ENCODE measurements at regions not wholly inside any gene's neighbourhood (a gene's known extent, or its start where the extent isn't known, plus 50 kb on each side); places are given as distances from the start of the nearest gene placed in this dataset.

DNA sequence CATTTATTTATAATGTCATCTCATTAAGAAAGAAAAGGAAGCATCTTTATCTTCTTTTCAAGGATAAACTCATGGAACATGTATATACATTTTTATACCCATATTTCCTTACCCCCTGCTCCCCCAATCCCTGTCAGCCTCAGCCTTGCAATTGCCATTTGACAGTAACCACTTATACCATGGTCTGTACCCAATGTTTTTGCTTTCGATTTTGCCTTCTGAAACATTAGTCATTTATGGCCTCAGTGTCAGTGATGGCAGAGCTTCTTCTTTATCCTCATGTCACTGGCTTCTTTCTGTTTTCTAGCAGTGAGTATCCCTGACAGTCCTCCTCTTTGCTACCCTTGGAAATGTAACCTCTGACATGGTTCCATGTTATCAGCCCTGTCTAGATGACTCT is 228.4 kb downstream of the SPRY1 start:
- peak in 1 of 5 donors; percentile 8 for DNase-seq
- Mint-ChIP-seq H3K4me3 (no peak overlapping the region), H3K9me3 (peaks cover 0 to 3% (median 0%) of the 10 kb centered on the region in 8 donors), H3K36me3 (no peaks in the 10 kb centered on the region), H3K4me1 (peaks cover 0 to 6% (median 2%) of the 10 kb centered on the region in 4 donors), H3K27me3 (no peaks in the 10 kb centered on the region), H3K27ac (peak overlapping the region in 1 of 7 donors; percentile 76)
- CTCF ChIA-PET (ENCODE audit: partially characterized antibody) = no interaction called here
- Histone ChIP-seq H3K4me3 (ENCODE audit: low read length in 2 of 2) (no peak overlapping the region), H3K4me1 (ENCODE audit: insufficient read depth, low read length) (no peaks in the 10 kb centered on the region), H3K9me3 (ENCODE audit: control insufficient read depth in 1 of 2, low read length in 2 of 2) (no peaks in the 10 kb centered on the region), H3K36me3 (ENCODE audit: insufficient read depth, low read length) (no peaks in the 10 kb centered on the region), H3K27me3 (ENCODE audit: insufficient read depth, low read length) (no peaks in the 10 kb centered on the region), H3K27ac (ENCODE audit: low read depth, low read length) (no peak overlapping the region)
- intact Hi-C loops (cut with micrococcal nuclease) = no loop called here
- POLR2A ChIA-PET (ENCODE audit: partially characterized antibody) = no interaction called here

DNA sequence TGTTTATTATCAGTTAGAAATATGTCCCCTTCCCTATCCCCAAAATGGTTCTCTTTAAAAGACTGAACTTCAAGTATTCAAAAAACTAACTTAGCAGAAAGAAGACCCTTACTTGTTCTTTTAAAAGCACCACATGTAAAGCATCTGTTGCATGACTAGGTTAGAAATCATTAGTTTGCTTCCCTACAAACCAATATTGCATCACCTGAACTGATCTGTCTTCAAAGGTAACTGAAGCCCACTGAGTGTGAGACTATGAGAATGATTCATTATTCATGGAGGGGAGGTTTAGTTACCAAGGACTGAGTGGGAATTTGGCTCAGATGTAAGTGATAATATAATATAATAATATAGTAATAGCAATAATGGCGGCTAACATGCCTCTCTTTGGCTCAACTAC is 231.7 kb downstream of the SPRY1 start:
- Histone ChIP-seq H3K36me3 (ENCODE audit: insufficient read depth, low read length) (no peaks in the 10 kb centered on the region), H3K4me3 (ENCODE audit: low read length in 2 of 2) (no peak overlapping the region), H3K9me3 (ENCODE audit: control insufficient read depth in 1 of 2, low read length in 2 of 2) (no peaks in the 10 kb centered on the region), H3K27ac (ENCODE audit: low read depth, low read length) (no peak overlapping the region), H3K27me3 (ENCODE audit: insufficient read depth, low read length) (no peaks in the 10 kb centered on the region), H3K4me1 (ENCODE audit: insufficient read depth, low read length) (no peaks in the 10 kb centered on the region)
- Mint-ChIP-seq H3K4me3 (no peak overlapping the region), H3K4me1 (peaks cover 0 to 6% (median 1%) of the 10 kb centered on the region in 4 donors), H3K9me3 (no peaks in the 10 kb centered on the region), H3K27me3 (no peaks in the 10 kb centered on the region), H3K36me3 (no peaks in the 10 kb centered on the region), H3K27ac (no peak overlapping the region)
- CTCF ChIA-PET (ENCODE audit: partially characterized antibody) = no interaction called here
- POLR2A ChIA-PET (ENCODE audit: partially characterized antibody) = no interaction called here
- no peak for DNase-seq
- intact Hi-C loops (cut with micrococcal nuclease) = no loop called here

DNA sequence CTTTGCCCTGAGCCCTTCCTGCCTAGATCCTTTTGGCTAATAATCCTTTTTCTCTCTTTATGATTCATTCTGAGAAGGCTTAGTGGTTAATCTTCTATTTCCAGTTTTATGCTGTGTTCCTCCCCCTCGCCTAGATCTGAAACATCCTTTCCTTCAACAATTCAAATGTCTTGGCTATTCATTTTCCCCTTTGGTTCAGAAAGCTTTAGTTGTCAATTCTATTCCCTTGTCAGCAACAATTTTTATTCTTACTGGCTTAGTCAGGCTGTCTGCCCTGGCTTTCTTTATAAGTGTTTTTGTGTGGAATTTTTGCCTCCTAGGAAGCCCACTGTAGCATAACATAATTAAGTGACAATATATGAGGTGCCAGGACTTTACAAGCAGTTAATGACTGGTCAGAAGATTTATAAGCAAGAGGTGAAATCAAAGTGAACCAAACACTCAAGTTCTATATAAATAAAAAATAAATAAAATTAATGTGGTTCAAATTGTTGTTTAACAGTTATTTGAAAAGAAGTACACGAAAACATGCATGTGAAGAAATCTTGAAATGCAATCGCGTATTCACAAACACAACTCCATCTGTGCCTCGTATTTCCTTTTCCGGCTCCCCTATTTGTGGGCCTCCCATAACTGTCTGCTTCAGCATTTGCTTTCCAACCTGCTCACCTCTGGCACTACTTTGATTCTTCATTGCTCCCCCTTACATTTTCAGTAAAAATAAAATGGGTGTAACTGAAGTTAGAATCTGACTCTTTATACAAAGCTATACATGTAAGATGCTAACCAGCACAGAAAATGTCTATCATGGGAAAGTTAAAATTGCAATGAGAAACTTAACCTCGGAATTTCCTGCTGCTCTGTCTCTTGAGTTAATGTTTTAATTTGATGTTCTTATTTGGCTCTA is 235.4 kb downstream of the SPRY1 start:
- ChIA-PET CTCF (ENCODE audit: partially characterized antibody) (no interaction called here), POLR2A (ENCODE audit: partially characterized antibody) (no interaction called here)
- no peaks in the 10 kb centered on the region for H3K4me1 Mint-ChIP-seq
- H3K4me3 Mint-ChIP-seq = no peak overlapping the region
- H3K27me3 ChIP-seq (ENCODE audit: insufficient read depth, low read length) = no peaks in the 10 kb centered on the region
- H3K36me3 Mint-ChIP-seq = no peaks in the 10 kb centered on the region
- intact Hi-C loops (cut with micrococcal nuclease) = no loop called here
- H3K27ac ChIP-seq (ENCODE audit: low read depth, low read length) = no peak overlapping the region
- peak overlapping the region in 1 of 7 donors; percentile 27 for H3K27ac Mint-ChIP-seq
- H3K27me3 Mint-ChIP-seq = no peaks in the 10 kb centered on the region
- H3K9me3 ChIP-seq (ENCODE audit: control insufficient read depth in 1 of 2, low read length in 2 of 2) = no peaks in the 10 kb centered on the region
- no peaks in the 10 kb centered on the region for H3K36me3 ChIP-seq (ENCODE audit: insufficient read depth, low read length)
- DNase-seq = no peak
- peaks cover 0 to 12% (median 5%) of the 10 kb centered on the region in 8 donors for H3K9me3 Mint-ChIP-seq
- H3K4me1 ChIP-seq (ENCODE audit: insufficient read depth, low read length) = no peaks in the 10 kb centered on the region
- H3K4me3 ChIP-seq (ENCODE audit: low read length in 2 of 2) = no peak overlapping the region

DNA sequence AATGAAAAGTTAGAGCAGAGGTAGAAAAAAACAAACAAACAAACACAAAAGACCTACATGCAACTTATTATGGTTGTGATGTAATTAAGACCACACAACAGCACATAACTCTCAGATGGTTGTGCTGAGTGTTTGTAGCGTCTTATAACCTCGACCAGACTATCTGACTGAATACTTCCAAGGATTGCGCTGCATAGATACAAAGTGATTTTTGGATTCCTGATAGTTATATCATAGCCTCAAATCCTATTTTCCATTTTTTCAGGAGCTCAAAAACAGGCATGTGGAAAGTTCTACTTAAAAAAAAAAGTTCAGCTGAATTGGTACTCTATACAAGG is 236.1 kb downstream of the SPRY1 start:
- Mint-ChIP-seq H3K27me3 (no peaks in the 10 kb centered on the region), H3K36me3 (no peaks in the 10 kb centered on the region), H3K4me3 (no peak overlapping the region), H3K27ac (no peak overlapping the region), H3K4me1 (no peaks in the 10 kb centered on the region), H3K9me3 (peaks cover 0 to 13% (median 5%) of the 10 kb centered on the region in 8 donors)
- CTCF ChIA-PET (ENCODE audit: partially characterized antibody) = no interaction called here
- no peaks in the 10 kb centered on the region for H3K4me1 ChIP-seq (ENCODE audit: insufficient read depth, low read length)
- H3K27me3 ChIP-seq (ENCODE audit: insufficient read depth, low read length) = no peaks in the 10 kb centered on the region
- H3K4me3 ChIP-seq (ENCODE audit: low read length in 2 of 2) = no peak overlapping the region
- POLR2A ChIA-PET (ENCODE audit: partially characterized antibody) = no interaction called here
- no peaks in the 10 kb centered on the region for H3K9me3 ChIP-seq (ENCODE audit: control insufficient read depth in 1 of 2, low read length in 2 of 2)
- no peaks in the 10 kb centered on the region for H3K36me3 ChIP-seq (ENCODE audit: insufficient read depth, low read length)
- no peak overlapping the region for H3K27ac ChIP-seq (ENCODE audit: low read depth, low read length)
- intact Hi-C loops (cut with micrococcal nuclease) = no loop called here
- DNase-seq = no peak

- Mint-ChIP-seq H3K36me3 (no peaks in the 10 kb centered on the region), H3K4me1 (no peaks in the 10 kb centered on the region), H3K27ac (no peak overlapping the region), H3K9me3 (peaks cover 0 to 16% (median 6%) of the 10 kb centered on the region in 8 donors), H3K27me3 (peaks cover 0 to under 1% of the 10 kb centered on the region in 2 donors), H3K4me3 (no peak overlapping the region)
- CTCF ChIA-PET (ENCODE audit: partially characterized antibody) = no interaction called here
- no peak for DNase-seq
- H3K4me3 ChIP-seq (ENCODE audit: low read length in 2 of 2) = no peak overlapping the region
- no peaks in the 10 kb centered on the region for H3K36me3 ChIP-seq (ENCODE audit: insufficient read depth, low read length)
- H3K9me3 ChIP-seq (ENCODE audit: control insufficient read depth in 1 of 2, low read length in 2 of 2) = no peaks in the 10 kb centered on the region
- H3K4me1 ChIP-seq (ENCODE audit: insufficient read depth, low read length) = no peaks in the 10 kb centered on the region
- POLR2A ChIA-PET (ENCODE audit: partially characterized antibody) = no interaction called here
- intact Hi-C loops (cut with micrococcal nuclease) = no loop called here
- no peaks in the 10 kb centered on the region for H3K27me3 ChIP-seq (ENCODE audit: insufficient read depth, low read length)
- no peak overlapping the region for H3K27ac ChIP-seq (ENCODE audit: low read depth, low read length)
These were observed 242.2 kb downstream of the SPRY1 start for GRCh38 chr4:123638834-123639233.

DNA sequence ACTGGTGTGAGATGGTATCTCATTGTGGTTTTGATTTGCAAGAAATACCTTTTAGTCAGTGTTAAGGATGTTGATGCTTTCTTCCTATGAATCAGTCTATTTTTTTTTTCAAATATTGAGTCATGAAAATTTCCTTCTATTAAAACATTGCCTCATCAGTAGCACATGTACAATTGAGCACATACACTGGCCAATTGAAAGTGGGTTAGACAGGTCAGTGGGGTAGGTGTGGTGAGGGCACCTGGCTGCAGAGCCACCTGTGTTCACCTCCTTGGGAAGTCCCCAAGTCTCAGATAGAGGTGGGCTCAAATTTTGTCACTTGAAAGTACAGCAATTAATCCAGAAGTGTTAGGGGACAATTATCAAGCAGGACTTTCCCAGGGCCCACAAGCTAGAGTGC is 243.7 kb downstream of the SPRY1 start:
- no peaks in the 10 kb centered on the region for H3K36me3 Mint-ChIP-seq
- intact Hi-C loops (cut with micrococcal nuclease) = no loop called here
- no peak overlapping the region for H3K27ac Mint-ChIP-seq

GRCh38 chr4:123640824-123641223 is 244.2 kb downstream of the SPRY1 start:
- no peaks in the 10 kb centered on the region for H3K36me3 ChIP-seq (ENCODE audit: insufficient read depth, low read length)
- ChIA-PET POLR2A (ENCODE audit: partially characterized antibody) (no interaction called here), CTCF (ENCODE audit: partially characterized antibody) (no interaction called here)
- Mint-ChIP-seq H3K9me3 (peaks cover 0 to 16% (median 4%) of the 10 kb centered on the region in 8 donors), H3K27ac (no peak overlapping the region), H3K4me3 (no peak overlapping the region), H3K4me1 (no peaks in the 10 kb centered on the region), H3K36me3 (no peaks in the 10 kb centered on the region), H3K27me3 (peaks cover 0 to 2% of the 10 kb centered on the region in 2 donors)
- no peaks in the 10 kb centered on the region for H3K27me3 ChIP-seq (ENCODE audit: insufficient read depth, low read length)
- no peak overlapping the region for H3K27ac ChIP-seq (ENCODE audit: low read depth, low read length)
- no peaks in the 10 kb centered on the region for H3K4me1 ChIP-seq (ENCODE audit: insufficient read depth, low read length)
- no peak overlapping the region for H3K4me3 ChIP-seq (ENCODE audit: low read length in 2 of 2)
- no peak for DNase-seq
- intact Hi-C loops (cut with micrococcal nuclease) = no loop called here
- no peaks in the 10 kb centered on the region for H3K9me3 ChIP-seq (ENCODE audit: control insufficient read depth in 1 of 2, low read length in 2 of 2)

More for the DNA sequence above, 243.7 kb downstream of the SPRY1 start:
- H3K4me3 Mint-ChIP-seq = no peak overlapping the region
- H3K27ac ChIP-seq (ENCODE audit: low read depth, low read length) = no peak overlapping the region
- H3K9me3 Mint-ChIP-seq = peaks cover 0 to 16% (median 4%) of the 10 kb centered on the region in 8 donors
- POLR2A ChIA-PET (ENCODE audit: partially characterized antibody) = no interaction called here
- no peaks in the 10 kb centered on the region for H3K4me1 ChIP-seq (ENCODE audit: insufficient read depth, low read length)
- H3K4me1 Mint-ChIP-seq = no peaks in the 10 kb centered on the region
- no peak for DNase-seq
- H3K9me3 ChIP-seq (ENCODE audit: control insufficient read depth in 1 of 2, low read length in 2 of 2) = no peaks in the 10 kb centered on the region
- no peaks in the 10 kb centered on the region for H3K36me3 ChIP-seq (ENCODE audit: insufficient read depth, low read length)
- CTCF ChIA-PET (ENCODE audit: partially characterized antibody) = no interaction called here
- no peak overlapping the region for H3K4me3 ChIP-seq (ENCODE audit: low read length in 2 of 2)
- H3K27me3 ChIP-seq (ENCODE audit: insufficient read depth, low read length) = no peaks in the 10 kb centered on the region
- H3K27me3 Mint-ChIP-seq = peaks cover 0 to 2% of the 10 kb centered on the region in 2 donors
